ENCODE measurements at regions not wholly inside any gene's neighbourhood (a gene's known extent, or its start where the extent isn't known, plus 50 kb on each side); places are given as distances from the start of the nearest gene placed in this dataset.

DNA sequence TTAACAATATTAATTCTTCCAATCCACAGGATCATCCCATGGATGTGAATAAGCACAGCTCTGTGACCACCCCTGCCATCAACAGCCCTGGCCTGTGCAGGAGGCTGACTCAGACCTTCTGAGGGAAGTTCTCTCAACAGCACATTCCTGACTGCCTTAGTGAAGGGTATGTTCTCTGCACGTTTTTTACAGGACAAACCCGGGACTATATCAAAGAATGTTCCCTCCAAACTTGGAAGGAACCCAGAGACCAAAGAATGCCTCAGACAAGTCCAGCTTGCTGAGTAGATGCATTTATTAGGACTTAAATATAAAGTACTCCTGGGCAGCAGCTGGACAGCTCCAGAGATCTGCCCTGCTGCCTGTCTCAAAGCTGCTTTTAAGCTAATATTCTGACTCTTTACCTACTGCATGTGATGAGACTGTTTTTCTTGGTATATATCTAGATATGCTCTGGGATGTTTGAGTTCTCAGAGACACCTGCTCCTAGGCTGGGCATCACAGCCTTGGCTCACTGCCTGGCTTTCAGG lies 1127.8 kb upstream of the PRKX start:
- no peak for DNase-seq

DNA sequence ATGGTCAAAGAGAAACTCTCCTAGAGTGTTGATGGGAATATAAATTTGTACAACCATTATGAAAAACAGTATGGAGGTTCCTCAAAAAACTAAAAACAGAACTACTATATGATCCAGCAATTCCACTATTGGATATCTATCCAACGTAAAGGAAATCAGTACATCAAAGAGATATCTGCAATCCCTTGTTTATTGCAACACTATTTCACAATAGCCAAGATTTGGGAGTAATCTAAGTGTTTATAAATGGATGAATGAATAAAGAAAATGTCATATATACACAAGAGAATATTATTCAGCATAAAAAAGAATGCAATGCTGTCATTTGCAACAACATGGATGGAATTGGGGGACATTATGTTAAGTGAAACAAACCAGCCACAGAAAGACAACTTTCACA lies 1118.1 kb upstream of the PRKX start:
- no peak for DNase-seq

DNA sequence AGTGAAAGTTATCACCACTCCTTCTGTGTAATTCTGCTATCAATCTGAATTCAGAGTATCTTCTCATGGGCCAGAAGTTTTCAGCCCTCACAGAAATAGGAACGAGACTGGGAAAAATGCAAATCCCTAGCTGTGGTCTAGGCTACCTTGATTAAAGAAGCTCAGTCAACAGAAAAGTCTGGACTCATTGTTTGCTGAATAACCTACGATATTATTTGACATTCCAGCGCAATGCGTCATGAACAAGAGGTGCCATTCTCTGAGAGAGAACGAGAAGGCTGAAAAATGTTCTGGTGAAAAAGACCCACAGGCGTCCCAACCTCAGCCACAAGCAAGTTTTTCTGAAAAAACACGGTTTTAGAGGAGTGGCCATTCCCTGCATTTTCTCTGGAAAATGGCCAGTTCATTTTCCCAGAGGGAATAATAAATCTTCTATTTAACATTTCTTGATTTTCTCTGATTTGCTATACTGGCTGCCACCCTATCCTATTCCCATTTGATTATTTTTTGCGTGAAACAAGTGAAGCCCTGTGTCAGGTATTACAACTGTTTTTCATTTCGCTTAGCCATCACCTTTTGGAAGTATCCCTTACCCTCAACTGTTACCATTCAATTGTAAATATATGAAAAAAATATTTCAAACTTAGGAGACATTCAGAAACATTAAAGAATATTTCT lies 1117.6 kb upstream of the PRKX start:
- DNase-seq = no peak

DNA sequence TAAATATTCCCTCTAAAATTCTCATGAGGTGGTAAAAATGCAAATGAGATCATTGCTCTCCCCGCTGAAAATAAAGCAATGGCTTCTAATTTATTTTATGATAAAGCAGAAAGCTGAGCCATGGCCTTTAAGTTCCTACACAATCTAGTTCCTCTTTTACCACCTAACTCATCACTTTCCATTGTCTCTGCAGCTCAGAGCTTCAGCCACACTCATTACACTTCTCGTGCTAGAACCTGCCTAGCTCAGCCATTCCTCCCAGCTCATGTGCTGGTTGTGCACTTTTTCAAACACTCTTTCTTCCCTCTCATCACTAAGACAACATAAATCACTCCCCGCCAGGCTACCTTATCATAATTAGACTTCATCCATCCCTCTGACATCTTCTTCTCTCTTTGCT lies 1112.1 kb upstream of the PRKX start:
- no peak for DNase-seq

DNA sequence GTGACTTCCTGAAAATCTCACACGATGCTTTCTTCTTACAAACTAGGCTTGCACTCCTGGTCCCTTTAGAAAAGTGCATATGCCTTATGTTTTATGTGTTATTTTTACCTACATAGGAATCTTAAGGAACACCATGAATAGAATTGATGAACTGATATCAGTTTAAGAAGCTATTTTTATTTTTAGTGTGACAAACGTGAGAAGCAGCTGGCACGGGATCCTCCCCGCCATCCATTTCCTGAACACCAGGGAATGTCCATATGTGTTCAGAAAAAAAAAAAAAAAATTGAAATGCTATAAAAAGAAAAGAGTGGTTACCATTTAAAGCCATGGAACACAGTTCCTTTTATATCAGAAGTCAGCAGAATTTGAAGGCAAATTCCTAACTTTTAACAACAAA lies 1096.1 kb upstream of the PRKX start:
- no peak for DNase-seq

DNA sequence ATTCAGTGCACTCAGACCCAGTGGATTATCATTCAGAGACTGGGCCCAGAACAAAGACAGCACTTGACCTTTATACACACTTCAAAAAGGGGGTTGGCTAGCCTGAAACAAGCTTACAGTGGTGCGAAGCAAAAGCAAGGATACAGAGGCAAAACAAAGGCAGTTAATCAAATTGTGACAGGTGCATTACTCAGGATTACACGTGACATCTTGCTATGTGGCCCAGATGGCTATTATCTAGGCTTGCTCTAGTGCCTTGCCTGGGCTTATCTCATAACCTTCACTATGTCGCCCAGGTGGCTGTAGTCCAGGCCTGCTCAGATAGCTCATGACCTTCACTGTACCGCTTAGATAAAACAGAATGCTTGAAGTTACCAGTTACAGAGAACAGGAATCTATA lies 1092.1 kb upstream of the PRKX start:
- DNase-seq = no peak

DNA sequence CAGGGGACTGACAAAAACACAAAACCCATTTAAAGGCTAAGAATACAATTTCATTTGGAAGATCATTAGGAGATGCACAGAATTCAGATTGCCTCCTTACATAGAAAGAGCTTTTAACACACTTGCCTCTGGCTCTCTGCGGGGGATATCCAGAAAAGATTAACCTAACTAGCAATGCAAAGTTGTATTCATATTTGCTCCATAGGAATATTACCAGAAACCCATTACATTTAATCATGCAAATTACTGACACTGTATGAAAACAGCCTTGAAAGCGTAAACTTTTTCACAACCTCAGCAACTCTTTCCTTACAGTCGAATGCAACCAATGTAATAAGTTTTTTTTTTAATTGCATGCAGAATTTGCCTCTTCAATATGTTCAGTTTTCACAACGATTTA lies 1087.3 kb upstream of the PRKX start:
- DNase-seq = no peak

DNA sequence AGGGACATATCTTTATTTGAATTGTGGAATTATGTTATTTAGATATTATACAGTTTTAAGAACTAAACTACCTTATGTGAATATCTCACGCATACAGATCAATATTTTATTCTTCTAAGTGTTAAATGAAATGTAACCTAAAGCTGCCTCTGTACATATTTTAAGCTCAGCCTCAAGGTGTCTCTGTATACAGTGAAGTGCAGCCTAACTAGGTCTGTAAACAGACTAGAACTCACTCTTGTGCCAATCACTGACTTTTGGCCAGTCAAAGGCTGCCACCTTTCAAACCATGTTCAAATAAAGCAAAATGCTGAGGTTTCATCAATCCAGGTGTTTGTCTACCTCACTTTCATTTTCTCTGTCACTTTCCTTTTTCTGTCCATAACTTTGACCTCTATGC lies 1074.5 kb upstream of the PRKX start:
- no peak for DNase-seq

DNA sequence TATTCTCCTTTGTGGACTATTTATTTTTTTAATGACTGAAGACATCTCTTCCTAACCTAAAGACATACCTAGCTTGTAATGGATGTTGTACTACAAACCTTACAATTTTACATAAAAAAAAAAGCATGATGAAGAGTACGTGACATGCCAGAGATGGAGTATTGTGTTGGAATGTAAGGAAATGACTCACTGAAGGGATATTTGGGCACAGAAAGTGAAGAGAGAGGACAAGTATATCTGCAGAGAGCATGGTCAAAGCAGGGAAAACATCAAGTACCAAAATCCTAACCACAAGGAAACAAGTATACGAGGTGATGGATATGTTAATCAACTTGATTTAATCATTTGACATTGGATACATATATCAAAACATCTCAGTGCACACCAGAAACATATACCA lies 1051.4 kb upstream of the PRKX start:
- DNase-seq = no peak

DNA sequence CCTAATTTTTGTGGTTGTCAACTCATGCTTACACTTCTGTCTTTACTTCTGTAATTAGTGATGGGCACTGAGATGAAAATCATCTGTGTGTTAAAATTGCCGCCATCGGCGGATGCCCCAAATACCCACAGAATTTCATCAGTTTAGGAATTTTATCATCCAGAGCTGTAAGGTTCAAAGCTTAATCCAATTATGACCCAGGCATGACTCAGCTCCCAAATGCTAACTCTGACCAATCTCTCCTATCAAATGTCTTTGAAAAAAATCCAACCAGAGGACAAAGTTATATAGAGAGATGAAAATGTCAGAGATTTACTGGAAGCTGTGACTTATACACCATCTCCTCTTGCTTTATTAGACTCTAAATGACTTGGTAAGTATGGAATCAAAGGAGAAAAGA lies 1048.7 kb upstream of the PRKX start:
- DNase-seq = no peak

DNA sequence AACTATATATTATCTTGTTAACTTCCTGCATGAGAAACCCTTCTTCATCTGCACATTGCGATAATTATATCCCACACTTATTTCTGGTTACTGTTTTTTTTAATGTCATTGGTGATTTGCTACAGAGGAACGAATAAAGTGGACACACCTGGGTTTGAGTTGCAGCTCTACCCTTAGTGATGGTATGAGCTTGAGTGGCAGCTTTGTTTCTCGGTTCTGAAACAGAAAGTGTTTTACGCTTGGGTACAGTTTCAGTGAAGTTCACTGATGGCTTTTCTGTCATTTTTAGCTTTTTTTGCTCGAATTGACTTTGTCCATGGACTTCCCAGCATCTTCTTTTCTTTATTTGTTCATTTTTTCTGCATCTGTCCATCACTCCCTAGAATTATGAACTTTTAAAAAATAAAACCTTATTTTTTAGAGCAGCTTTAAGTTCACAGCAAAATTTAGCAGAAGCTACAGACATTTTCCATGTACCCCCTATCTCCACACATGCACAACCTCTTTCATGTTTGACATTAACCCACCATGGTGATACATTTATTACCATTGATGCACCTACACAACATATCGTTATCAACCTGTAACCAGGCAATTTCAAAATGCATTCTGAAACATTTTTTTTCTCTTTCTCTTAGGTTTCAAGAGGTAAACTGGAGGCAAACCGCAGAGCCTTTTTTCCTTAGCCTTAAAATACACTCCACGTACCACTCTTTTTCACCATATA lies 1041.6 kb upstream of the PRKX start:
- no peak for DNase-seq

DNA sequence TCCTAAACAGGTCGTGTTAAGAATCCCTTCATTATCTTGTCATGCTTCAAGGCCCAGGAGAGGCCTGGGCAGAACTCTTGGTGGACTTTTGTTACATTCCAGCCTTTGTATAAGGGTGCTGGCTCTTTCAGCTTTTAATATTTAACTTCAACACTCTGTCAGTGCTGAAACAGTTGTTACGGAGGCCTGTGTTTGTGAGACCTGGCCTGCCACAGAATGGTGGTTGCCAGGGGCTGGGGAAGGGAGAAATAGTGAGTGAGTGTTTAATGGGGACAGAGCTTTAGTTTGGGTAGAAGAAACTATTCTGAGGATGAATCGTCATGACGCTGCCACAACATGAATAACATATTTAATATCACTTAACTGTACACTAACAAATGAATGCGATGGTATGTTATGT lies 1027.6 kb upstream of the PRKX start:
- no peak for DNase-seq

DNA sequence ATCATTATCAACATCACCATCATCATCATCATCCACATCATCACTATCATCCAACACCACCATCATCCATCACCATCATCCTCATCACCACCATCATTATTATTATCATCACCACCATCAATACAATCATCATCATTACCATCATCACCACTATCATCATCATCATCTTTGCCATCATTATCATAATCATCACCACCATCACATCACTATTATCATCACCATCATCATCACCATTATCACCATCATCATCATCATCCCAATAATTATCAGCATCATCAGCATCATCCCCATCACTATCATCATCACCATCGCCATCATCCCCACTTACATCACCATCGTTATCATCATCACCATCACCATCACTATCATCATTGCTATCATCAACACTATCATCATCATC lies 1021.9 kb upstream of the PRKX start:
- no peak for DNase-seq

DNA sequence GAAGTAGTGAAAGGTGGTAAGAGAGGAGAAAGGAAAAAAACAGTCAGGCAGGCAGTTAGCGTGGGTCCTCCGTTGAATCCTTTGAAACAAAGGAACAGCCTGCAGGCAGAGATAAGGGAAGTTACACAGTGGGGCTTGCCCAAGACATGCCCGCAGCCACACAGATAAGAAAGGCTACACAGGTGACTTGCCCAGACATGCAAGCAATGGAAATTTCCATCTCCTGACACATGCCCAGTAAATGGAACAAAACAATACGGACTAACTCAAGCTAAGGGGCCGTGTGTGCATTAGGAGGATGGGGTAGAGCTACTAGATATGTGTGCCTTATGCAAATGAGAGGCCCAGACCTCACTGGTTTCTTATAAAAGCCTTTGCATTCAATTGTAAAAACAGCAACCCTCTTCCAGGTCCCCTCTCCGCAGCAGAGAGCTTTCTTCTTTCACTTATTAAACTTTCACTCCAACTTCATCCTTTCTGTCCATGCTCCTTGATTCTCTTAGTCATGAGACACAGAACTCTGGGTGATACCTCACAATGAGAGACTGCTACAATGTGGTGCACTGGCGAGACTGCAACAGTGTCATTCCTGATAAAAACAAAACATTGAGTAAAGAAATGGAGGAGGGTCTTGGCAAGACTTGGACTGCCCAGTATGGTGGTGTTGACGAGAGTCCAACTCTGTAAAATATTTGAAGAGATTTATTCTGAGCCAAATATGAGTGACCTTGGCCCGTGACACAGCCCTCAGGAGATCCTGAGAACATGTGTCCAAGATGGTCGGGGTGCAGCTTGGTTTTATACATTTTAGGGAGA lies 997.4 kb upstream of the PRKX start:
- peak; percentile 1 for DNase-seq

DNA sequence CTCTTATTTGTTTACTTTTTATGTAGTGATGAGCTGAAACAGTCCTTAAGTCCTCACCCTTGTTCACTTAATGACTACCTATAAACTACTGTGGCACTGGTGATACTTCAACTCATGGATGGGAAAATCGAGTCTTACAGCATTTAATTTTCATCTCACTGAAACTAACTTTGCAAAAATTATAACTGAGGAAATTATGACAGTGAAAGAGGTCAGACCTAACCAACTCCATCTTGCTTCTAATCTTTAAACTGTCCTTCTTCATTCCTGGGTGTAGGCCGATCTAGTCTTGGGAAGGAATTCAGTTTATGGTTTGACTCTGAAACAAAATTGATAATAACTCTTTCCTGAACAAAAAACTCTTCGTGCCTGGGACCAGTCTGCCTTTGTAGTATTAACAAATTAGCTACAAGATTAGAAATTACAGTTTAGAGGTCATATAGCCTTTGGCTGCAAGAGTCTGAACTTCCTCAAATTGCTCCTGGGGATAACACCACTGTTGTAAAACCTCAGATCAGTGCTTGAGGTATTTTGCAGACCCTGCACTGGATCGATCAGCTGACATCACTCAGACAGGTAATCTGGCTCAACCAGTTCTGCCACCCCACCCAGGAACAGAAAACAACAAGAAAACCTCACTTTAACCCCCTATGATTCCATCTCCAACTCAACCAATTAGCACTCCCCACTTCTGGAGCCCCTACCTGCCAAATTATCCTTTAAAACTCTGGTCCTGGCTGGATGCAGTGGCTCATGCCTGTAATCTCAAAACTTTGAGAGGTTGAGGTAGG lies 995.7 kb upstream of the PRKX start:
- DNase-seq = no peak

DNA sequence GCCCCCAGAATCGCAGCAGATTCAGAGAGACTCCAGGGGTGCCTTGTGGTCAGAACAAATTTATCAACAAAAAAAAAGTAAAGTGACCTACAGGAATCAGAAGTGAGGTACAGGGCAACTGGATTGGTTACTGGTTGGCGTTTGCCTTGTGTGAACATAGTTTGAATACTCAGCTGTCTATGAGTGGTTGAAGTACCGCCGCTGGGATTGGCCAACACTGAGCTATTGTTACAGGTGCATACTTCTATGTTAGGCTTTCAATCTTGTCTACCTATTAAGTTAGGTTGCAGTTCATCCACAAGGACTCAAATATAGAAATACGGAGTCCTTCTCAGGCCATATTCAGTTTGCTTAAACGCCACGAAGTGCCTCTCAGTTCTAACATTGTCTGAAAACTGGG lies 993.5 kb upstream of the PRKX start:
- DNase-seq = no peak

DNA sequence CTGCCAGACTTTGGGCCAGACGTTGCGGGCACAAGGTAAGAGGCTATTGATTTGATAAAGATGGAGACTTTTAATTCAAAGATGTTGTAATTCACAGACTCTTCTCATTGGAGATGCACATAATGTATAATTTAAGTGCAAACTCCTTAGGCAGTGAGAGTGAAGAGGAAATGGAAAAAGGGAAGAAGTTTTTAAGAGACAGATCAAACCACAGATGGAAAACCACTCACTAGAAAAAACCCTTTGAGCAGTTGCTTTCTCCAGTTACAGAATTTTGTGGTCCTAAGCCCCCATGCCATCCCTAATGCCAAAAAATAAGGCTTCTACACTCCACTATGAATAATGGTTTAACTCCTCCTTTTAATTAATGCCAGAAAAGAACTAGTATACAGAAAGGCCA lies 977.1 kb upstream of the PRKX start:
- DNase-seq = no peak

DNA sequence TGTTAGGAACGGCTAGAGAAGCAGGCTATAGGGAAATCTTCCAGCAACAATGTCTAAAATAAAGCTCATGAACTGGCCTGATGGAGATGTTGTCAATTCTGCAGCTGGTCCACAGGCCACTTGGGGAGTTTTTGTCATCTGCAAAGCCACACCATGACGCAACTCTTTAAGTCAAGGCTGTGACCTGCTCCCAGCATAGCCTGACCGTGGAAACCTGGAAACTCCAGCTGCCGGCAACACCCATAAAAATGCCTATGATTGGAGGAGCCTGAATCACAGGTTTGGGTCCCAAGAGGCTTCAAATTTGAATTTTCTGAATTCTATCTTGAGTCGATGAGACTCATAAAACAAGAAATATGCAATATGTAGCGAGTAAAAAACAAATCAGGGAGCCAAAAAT lies 969.2 kb upstream of the PRKX start:
- DNase-seq = no peak

DNA sequence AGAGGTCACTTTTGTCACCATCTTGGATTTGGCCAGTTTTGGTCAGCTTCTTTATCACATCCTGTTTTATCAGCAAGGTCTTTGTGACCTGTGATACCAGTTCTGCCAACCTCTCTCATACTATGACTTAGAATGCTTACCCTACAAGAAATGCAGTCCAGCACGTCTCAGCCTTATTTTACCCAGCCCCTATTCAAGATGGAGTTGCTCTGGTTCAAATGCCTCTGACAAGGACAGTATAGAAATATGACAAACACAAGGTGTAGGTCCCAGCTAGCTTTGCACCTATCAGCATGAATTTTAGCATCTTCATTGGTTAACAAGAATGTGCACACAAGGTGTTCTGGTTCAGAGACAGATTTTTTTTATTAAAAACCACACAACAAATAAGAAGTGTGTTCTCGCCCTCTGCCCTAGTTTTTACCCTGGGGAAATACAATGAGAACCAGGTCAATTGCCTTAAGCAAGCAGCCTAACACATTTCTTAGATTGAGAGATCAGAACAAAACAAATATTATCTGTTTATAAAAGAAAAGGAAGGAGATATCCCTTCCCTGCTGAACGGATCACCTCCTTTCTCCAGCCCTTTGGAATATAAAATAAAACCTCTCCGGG lies 962.3 kb upstream of the PRKX start:
- DNase-seq = no peak

DNA sequence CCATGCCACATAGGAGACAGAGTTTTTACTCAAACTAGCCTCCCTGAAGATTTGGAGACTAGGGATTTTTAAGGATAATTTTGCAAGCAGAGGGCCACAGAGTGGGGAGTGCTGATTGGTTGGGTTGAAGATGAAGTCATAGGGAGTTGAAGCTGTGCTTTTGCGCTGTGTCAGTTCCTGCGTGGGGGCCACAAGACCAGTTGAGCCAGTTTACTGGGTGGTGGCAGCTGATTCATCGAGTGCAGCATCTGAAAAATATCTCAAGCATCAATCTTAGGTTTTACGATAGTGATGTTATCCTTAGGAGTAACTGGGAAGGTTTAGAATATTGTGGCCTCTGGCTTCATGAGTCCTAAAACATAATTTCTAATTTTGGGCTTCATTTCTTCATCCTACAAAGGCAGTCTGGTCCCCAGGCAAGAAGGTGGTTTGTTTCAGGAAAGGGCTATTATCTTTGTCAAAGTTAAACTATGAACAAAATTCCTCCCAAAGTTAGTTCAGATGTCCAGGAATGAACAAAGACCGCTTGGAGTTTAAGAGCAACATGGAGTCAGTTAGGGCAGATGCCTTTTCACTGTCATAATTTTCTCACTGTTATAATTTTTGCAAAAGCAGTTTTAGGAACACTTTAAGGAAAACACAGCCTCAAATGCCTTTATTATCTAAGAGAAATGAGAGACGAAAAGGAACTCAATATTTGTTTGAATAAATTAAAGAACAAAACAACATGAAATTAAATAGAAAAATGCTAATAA lies 960.8 kb upstream of the PRKX start:
- no peak for DNase-seq

DNA sequence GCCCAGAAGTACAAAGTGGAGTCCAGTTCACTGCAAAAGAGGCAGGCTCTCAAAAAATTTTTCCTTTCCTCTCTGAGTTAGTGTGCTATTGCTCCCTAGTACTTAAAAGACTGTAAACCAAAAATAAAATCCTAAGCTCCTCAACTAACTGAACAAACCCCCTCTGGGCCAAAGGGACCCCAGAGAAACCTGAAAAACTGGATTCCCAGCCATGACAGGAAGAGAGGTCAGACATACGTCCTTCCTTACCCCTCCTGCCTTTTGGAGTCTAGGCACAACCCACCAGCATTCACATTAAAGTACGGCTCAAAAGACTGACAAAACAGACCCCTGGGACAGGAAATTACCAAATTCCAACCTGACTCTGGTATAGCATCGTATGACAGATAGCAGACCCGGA lies 957.9 kb upstream of the PRKX start:
- DNase-seq = no peak

DNA sequence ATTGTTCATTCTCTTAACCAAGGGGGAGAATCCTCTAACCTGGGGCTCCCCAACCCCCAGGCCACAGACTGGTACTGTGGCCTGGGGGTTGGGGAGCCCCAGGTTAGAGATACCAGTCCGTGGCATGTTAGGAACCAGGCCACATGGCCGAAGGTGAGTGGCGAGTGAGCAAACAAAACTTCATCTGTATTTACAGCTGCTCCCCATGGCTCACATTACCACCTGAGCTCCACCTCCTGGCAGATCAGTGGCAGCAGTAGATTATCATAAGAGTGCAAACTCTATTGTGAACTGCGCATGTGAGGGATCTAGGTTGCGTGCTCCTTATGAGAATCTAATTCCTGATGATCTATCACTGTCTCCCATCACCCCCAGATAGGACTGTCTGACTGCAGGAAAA lies 957.2 kb upstream of the PRKX start:
- no peak for DNase-seq
